Superior temporal gyrus (tissue), 1 donor: ENCODE measurements at regions not wholly inside any gene's neighbourhood (a gene's known extent, or its start where the extent isn't known, plus 50 kb on each side); places are given as distances from the start of the nearest gene placed in this dataset.
"Not testable (repeated sequence)": the region's sequence is repeated elsewhere in the genome, so short reads cannot be mapped to it uniquely, and the experiment has no call there.

ENCODE experiments used
- DNase-seq: peaks from one replicate; pipeline ENCODE4 v3.0.0-alpha.2; 2016; ENCODE audit errors: extremely low spot score

- DNase-seq: no peak
Observed at GRCh38 chr4:170599894-170600293, 510.1 kb upstream of the AADAT start.

DNA sequence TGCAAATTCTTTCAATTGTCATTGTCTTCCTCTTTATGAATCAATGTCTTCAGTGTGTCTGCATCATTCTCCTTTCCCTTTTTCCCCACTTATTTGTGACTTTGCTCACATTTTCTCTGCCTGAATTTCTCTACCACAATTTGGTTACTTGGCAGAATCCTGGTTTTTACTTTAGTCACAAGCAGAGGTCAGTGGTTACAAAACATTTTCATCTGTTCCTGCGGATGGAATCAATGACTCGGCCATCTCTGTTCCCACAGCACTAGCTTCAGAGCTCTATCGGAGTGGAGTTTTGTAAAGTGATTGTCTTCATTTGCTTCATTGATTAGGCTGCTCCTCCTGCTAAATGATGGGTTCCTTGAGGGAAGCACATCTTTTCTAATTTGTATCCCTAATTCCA, 501.3 kb upstream of the AADAT start:
- DNase-seq: no peak

DNA sequence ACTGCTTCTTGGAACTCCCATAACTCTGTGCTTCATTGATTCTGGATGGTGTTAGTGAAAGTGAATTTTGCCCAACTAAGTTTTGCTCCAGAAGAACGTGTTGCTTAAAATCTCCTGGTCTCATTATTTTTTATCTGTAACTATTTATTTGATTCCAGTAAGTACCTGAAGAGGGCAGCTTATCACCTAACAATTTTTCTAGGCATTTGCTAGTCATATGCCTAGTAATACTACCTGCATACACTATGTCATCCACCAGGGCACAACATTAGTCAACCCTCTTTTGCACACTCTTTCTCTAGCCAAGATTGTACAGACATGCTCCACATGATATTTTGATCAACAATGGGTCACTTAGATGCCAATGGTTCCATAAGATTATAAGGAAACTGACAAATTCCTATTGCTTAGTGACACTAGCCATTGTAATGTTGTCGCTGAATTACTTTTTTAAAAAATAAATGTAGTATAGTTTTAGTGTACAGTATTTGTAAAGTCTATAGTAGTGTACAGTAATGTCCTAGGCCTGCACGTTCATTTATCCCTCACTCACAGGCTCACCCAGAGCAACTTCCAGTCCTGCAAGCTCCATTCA, 499.9 kb upstream of the AADAT start:
- no peak for DNase-seq

DNA sequence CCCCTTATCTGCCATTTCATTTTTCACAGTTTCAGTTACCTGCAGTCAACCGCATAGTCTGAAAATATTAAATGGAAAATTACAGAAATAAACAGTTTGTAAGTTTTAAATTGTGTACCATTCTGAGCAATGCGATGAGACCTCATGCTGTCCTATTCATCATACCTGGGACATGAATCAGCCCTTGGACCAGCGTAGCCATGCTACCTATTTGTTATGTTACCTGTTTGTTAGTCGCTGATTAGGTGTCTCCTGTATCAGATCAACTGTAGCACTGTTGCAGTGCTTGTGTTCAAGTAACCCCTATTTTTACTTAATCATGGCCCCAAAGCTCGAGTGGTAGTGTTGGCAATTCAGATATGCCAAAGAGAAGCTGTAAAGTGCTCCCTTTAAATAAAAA, 492.2 kb upstream of the AADAT start:
- DNase-seq: no peak

DNA sequence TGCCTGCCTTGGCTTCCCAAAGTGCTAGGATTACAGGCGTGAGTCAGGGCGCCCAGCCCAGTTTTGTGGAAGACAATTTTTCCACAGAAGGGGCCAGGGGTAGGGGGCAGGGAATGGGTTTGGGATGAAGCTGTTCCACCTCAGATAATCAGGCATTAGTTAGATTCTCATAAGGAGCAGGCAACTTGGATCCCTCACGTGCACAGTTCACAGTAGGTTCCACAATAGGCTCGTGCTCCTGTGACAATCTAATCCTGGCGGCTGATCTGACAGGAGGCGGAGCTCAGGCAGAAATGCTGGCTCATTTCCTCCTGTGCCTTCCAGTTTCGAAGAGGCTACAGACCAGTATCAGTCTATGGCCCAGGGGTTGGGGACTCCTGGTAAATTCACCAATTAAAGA, 491.6 kb upstream of the AADAT start:
- no peak for DNase-seq

DNA sequence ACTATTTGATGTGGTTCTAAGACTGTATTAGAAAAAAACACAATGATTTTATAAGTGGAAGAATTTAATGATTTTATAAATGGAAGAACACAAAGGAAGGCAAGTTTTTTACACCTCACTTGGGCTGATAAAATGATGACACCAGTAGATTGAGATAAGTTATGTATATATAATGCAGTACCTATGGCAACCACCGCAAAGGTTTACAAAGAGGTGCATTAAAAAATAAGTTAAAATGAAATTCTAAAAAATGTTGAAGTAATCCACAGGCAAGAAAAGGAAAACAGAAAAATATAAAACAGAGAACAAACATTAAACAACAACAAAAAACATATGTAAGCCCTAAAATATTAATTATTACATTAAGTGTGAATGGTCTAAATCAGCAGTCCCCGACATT, 490.9 kb upstream of the AADAT start:
- no peak for DNase-seq

DNA sequence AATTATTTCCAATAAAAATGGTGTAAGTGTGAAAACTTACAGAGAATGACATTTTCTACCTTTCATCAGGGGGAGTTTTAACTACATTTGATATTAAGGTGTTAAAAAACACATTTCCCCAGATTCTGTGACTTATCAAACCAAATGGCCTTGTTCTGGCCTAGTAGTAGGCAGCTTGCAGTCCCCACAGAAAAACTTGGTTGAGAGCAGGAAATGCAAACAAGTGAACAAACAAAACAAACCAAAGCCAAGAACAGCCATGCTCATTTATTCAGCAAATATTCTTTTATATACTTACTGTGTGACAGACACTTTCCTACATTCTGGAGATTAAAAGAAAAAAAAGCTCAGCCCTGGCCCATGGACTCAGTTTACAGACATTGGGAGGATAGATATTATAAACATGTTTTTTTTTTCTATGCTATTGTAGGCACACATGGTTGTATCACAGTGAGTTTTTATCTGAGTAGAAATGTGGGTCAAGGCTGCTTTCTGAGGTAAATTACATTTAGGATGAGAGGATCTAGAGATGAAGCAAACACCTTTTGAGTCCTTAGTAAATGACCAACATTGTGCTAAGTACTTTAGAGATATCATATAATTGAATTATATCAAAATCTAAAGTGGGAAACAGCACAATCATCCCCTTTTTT, 449.2 kb upstream of the AADAT start:
- no peak for DNase-seq

GRCh38 chr4:170529748-170530722, 440.3 kb upstream of the AADAT start:
- DNase-seq: no peak

DNA sequence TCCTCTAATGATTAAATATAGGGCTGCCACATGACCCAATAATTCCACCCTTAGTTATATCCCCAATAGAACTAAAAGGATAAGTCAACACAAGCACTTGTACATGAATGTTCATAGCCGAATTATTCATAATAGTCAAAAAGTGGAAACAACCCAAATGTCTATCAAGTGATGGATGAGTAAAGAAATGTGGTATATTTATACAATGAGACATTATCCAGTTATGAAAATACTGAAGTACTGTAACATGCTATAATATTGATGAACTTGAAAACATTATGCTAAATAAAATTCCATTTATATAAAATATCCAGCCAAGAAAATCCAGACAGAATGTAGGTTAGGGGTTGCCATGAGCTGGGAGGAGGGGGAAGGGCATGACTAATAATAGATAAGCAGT, 436.7 kb upstream of the AADAT start:
- DNase-seq: no peak

GRCh38 chr4:170522427-170522970, 432.7 kb upstream of the AADAT start:
- no peak for DNase-seq

DNA sequence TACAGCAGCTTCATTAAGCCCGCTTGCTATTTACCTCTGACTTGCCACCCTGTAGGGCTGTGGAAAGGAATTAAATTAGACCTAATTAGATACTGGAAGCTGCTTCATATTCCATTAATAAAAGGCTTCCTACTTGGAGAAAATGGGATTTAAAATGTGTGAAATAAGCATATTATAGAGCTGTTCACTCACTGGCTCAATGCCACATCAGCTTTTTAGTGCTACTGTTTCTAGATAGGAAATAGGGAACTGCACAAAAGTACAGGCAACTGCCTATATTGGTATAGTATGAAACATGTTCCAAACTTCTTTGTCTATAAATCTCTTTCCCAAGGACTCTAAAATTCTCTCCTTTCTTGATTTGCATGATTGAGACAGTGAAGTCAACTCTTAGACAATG, 407.9 kb upstream of the AADAT start:
- DNase-seq: peak; percentile 19

- peak; percentile 49 for DNase-seq
Observed at GRCh38 chr4:170497112-170497511, 407.4 kb upstream of the AADAT start.

- DNase-seq: no peak
Observed at GRCh38 chr4:170491981-170492380, 402.2 kb upstream of the AADAT start.

DNA sequence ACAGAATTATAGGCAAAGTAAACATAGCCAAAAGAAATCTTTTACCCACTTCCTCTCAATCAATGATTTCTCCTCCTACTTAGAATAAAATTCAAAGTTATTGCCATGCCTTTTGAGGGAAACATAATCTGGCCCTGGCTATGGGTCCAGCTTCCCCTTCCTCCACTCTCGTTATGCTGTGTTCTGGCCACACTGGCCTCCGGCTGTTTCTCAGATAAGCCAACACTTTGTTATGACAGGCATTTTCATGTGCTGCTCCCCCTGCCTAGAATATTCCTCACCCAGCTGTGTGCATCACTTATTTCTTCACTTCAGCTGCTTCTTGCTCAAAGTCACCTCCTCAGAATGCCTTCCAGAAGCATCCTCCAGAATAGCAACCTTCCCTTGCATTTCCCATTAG, 386.6 kb upstream of the AADAT start:
- DNase-seq: no peak

DNA sequence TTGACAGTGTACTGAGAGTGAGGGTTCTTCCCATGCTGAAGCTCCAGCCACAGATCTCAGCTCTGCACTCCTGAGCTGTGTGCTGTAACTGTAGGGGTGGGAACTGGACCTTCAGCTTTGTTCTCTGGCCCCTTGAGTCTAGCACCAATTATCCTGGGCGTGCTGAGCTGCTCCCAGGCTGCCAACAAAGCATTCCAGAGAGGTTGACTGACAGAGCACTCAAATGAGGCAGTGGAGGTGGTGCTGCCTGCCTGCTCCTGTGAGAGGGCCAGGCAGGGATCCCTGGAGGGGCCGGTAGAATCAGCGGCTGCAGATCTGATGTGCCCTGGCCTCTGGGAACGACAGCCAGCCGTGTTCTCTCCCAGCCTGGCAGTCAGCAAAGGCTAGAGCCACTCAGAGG, 375.7 kb upstream of the AADAT start:
- DNase-seq: no peak

DNA sequence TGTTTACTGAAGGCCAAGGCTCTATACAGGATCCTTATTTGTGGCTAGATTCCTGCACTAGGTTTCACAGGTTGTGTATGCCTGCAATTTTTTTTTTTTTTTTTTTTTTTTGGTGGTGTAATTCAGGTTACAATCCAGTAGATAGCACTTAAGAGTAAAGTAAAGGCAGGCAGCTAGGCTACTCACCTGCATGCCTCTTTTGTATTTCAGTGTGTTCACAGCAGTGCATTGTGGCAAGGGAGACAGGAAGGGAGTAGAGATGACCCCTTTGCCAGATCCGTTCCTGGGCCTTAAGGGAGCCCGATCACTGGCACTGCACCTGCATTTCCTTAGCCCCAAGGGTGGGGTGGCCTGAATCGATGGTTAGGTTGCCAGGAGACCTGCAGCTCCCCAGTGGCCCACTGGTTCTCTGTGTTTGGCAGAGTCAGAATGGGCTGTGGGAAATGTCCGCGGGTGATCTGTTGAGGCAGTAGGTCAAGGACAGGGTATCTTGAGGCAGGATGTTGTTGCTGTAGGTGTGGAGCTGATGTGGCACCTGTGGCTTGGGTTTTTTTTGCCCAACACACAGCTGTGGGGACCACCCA, 374.9 kb upstream of the AADAT start:
- no peak for DNase-seq

- DNase-seq: no peak
Observed at GRCh38 chr4:170446782-170447181, 357.0 kb upstream of the AADAT start.

GRCh38 chr4:170441146-170441545, 351.4 kb upstream of the AADAT start:
- DNase-seq: not testable (repeated sequence)

- no peak for DNase-seq
Observed at GRCh38 chr4:170428929-170429328, 339.2 kb upstream of the AADAT start.

DNA sequence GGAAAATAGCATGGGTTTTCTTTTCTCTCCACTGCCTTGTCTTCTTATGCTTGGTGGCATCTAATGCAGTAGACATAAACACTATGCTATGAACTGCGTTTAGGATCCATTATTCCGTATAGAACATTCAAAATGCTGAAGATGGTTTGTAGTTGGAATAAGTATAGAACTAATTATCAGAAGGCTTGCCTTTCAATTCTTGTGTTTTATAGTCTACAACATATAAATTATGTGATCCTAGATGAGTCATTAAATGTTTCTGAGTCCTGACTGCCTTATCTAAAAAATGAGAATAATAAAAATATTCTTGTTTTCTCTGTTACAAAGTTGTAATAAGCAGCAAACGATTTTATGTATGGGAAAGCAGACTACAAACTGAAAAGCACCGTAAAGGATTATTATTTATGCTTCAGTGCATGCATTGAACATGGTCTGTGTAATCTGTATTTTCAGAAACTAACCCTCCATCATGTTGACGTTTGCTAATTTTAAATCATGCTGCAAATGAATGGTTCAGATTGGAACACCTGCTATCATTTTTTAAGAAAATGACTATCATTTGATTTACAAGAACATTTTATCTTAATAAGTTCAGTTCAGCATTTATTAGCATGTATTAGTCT, 335.9 kb upstream of the AADAT start:
- DNase-seq: no peak

DNA sequence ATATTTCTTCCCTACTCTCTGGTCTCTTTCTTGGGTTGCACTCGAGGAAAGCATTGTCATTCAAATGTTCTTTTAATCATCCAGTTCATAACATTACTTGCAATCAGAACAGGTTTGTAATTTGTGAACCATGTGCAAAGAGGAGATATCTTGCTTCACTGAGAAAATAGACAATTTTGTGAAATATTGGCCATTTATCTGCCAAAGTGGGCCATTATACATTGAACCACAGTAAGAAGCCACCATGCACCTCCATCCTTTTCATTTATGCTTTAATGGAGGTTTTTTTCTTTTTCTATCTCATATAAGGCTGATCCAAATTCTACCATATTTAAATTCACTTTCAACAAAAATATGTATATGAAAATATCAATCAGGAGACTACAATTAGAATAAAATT, 335.3 kb upstream of the AADAT start:
- DNase-seq: no peak

DNA sequence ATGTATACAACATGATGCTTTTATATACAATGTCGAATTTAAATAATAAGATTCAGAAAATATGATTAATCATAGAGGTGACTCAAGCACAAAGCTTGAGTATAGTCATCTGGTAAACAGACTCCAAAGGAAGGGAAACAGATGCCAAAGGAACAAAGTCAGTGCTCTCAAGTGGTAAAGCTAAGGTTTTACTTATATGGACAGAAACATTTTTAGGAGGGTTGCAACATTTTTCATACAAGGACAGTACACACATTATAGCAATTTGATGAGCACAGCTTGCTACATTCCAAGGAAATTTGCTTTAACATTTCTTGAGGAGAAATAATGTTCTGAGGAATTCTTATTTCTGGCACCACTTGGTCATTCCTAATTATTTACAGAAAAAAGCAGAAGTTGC, 333.4 kb upstream of the AADAT start:
- DNase-seq: no peak
